GM12891 (cell line): ENCODE measurements at regions not wholly inside any gene's neighbourhood (a gene's known extent, or its start where the extent isn't known, plus 50 kb on each side); places are given as distances from the start of the nearest gene placed in this dataset.
A peak's percentile ranks its signal among the peaks of the same experiment; 100 is the strongest.

Experiments used
- DNase-seq: peaks from one replicate; pipeline ENCODE4 v3.0.0; 2011; ENCODE audit warnings: low spot score; ENCODE audit not compliant: insufficient read length
- FAIRE-seq: peaks from 2 replicates; lab custom pipeline; 2011; peaks lifted over from hg19 to GRCh38; lab: Jason Lieb, UNC
- PAX5 ChIP-seq: IDR thresholded peaks from 2 replicates; pipeline ENCODE4 v1.6.1; 2011; ENCODE audit warnings: low read length, moderate library complexity, mild to moderate bottlenecking; ENCODE audit not compliant: insufficient read depth, severe bottlenecking
- POLR2A ChIP-seq: IDR thresholded peaks from 2 replicates; pipeline ENCODE4 v1.6.1; 2011; ENCODE audit warnings: low read depth, low read length, control low read depth
- POLR2AphosphoS5 ChIP-seq: IDR thresholded peaks from 2 replicates; pipeline ENCODE4 v1.6.1; 2011; ENCODE audit warnings: low read depth, low read length, control low read depth
- POU2F2 ChIP-seq: IDR thresholded peaks from 2 replicates; pipeline ENCODE4 v1.6.1; 2011; ENCODE audit warnings: low read depth, mild to moderate bottlenecking, control low read depth, low read length, moderate library complexity
- SPI1 ChIP-seq: IDR thresholded peaks from 2 replicates; pipeline ENCODE4 v1.6.1; 2011; ENCODE audit warnings: low read depth, low read length, control low read depth
- TAF1 ChIP-seq: IDR thresholded peaks from 2 replicates; pipeline ENCODE4 v1.6.1; 2011; ENCODE audit warnings: low read depth, low read length, control low read depth

DNA sequence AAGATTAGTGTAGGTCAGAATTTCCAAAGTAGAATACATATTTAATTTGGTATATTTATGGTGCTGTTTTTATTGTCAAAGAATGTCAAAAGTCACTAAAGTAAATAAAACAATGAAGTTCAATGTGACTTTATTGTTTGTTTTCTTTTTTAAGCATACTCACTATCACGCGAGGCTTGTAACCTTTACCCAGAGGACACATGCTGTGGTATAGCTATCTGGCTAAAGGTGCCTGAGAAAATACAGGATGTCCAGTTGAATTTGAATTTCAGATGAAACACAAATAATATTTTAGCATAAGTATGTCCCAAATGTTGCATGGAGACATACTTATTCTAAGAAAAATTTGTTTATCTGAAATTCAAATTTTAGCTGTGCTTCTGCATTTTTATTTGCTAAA is 103.3 kb upstream of the KLF7 start:
- TF ChIP-seq POLR2AphosphoS5 (no peak), PAX5 (no peak), SPI1 (no peak)
- FAIRE-seq, result no peak
- DNase-seq, result no peak

DNA sequence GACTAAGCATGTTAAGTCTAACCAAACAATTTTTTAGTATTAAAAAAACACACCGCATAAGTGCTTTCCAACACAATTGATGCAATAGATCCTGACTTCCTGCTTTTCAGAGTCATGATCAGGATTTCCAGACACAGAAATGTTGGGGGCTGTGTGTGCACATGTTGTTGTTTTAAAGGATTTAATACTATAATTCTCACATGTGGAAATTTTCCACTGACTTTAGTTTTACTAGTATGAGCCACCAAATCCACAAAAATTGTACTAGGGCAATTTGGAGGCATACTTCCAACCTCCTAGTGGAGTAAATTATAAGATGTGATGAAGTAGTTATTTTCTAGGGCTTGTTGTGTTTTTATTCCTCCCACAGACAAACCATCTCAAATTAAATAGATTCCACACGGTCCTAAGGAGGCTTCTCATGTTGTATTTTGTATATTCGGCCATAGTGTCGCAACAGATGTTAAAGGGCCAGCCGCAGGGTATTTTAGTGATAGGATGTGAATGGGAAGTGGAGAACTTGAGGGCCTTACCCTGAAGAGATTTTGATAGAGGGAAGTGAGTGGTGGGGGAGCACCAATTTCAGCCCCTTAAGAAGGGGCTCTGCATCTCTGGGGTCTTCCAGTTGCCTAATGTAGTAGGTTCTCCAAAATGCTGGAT is 108.9 kb upstream of the KLF7 start:
- TF ChIP-seq TAF1 (no peak), POLR2A (no peak), PAX5 (no peak), POLR2AphosphoS5 (no peak)
- no peak for DNase-seq
- no peak for FAIRE-seq

GRCh38 chr2:207275779-207276178 is 110.0 kb upstream of the KLF7 start:
- FAIRE-seq (no peak), DNase-seq (no peak)
- TF ChIP-seq POU2F2, result no peak
- TF ChIP-seq TAF1, result no peak
- no peak for TF ChIP-seq POLR2A
- TF ChIP-seq POLR2AphosphoS5, result no peak
- no peak for TF ChIP-seq PAX5
- no peak for TF ChIP-seq SPI1

DNA sequence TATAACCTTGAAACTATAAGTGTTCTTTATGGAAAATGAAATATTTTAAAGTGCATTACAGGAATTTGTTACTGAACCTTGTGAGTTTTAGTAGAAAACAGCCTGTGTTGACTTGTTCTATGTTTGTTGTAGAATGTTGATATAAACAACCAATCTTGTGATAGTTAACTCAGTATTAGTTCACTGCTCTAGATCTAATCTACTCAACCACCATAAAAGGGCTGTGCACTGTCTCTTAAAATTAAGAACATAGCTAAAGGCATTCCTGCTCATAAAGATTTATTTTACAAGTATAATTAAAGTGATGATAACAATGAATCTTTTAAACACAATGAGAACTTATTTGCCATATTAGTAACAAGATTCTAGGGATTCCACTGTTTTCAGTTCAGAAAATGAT is 110.5 kb upstream of the KLF7 start:
- TF ChIP-seq POLR2AphosphoS5, result no peak
- no peak for TF ChIP-seq TAF1
- no peak for TF ChIP-seq PAX5
- no peak for TF ChIP-seq POU2F2
- TF ChIP-seq POLR2A, result no peak
- TF ChIP-seq SPI1, result no peak
- FAIRE-seq (no peak), DNase-seq (no peak)

- no peak for TF ChIP-seq POLR2A
- no peak for TF ChIP-seq SPI1
- TF ChIP-seq TAF1, result no peak
- no peak for TF ChIP-seq POU2F2
- no peak for TF ChIP-seq PAX5
- no peak for TF ChIP-seq POLR2AphosphoS5
- FAIRE-seq, result no peak
- DNase-seq, result no peak
These were observed 111.1 kb upstream of the KLF7 start for GRCh38 chr2:207276858-207277257.

- TF ChIP-seq SPI1 (no peak), PAX5 (no peak), POLR2AphosphoS5 (no peak), POLR2A (no peak)
- FAIRE-seq, result no peak
- DNase-seq, result no peak
These were observed 113.8 kb upstream of the KLF7 start for GRCh38 chr2:207279520-207279919.

DNA sequence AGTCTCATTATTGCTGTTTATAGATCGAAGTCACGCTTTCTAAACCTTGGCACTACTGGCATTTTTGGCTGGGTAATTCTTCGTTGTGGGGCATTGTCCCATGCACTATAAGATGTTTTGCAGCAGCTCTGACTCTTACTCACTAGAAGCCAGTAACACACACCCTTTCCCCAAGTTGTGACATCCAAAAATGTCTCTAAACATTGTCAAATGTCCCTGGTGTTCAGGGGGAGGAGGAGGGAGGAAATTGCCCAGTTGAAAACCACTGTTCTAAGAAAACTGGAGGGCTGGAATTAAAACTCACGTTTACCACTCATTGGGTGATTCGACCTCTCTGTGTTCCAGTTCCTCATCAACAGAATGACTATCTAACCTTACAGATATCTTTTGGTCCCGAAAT is 115.7 kb upstream of the KLF7 start:
- TF ChIP-seq TAF1, result no peak
- TF ChIP-seq POLR2AphosphoS5, result no peak
- no peak for TF ChIP-seq SPI1
- no peak for TF ChIP-seq POU2F2
- TF ChIP-seq PAX5, result no peak
- no peak for TF ChIP-seq POLR2A
- no peak for FAIRE-seq
- DNase-seq, result no peak

DNA sequence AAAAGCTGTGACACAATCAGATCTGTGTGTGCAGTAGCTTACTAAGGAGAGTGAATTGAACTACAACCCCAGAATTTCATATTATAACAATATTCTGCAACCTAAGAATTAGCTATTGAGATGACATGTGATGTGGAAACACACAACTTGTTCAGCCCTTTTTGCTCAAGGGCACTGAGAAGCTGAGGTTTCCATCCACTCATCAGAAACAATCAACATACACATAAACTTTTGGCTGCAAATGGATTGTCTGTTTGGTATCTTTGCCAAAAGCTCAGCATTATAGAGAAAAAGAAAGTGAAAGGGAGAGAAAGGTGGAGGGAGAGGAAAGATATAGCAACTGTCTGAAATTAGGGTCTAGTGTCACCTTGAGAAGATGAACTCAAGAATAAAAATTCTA is 117.2 kb upstream of the KLF7 start:
- FAIRE-seq, result no peak
- DNase-seq, result no peak
- TF ChIP-seq POLR2A, result no peak

DNA sequence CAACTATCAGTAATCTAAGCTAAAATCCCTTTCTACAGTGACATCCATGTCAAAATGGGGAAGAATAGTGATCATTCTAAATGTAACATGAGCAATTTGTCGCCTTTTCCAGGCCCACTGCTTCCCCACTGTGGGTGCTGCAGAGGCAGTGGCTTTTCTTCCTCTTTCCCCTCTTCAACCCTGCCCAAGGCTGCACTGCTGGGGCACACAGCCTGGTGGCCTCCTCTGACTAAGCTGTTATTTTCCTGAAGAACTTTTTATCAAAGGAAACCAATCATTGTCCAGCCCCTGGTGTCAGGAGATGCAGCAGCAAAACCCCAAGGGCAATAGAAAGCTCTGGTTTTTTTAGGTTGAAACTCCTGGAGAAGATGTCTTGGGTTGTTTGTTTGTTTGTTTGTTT is 117.6 kb upstream of the KLF7 start:
- no peak for TF ChIP-seq POLR2AphosphoS5
- no peak for TF ChIP-seq POU2F2
- no peak for TF ChIP-seq SPI1
- TF ChIP-seq TAF1, result no peak
- no peak for TF ChIP-seq PAX5
- no peak for TF ChIP-seq POLR2A
- no peak for DNase-seq
- peak; percentile 56 for FAIRE-seq

GRCh38 chr2:207284556-207285472 is 119.1 kb upstream of the KLF7 start:
- no peak for TF ChIP-seq POU2F2
- no peak for TF ChIP-seq POLR2AphosphoS5
- DNase-seq (no peak), FAIRE-seq (peak; percentile 72)
